NB4 (cell line): ENCODE measurements at regions not wholly inside any gene's neighbourhood (a gene's known extent, or its start where the extent isn't known, plus 50 kb on each side); places are given as distances from the start of the nearest gene placed in this dataset.

Experiments
- DNase-seq: peaks from one replicate; pipeline ENCODE4 v3.0.0; 2010; ENCODE audit warnings: low read depth
- H3K4me3 ChIP-seq: one replicate; pipeline ENCODE4 v1.5.1; 2011; ENCODE audit warnings: mild to moderate bottlenecking, low read depth, low read length, moderate library complexity
- MAX ChIP-seq: IDR thresholded peaks from 2 replicates; pipeline ENCODE4 v1.6.1; 2011; ENCODE audit warnings: low read depth, low read length
- MYC ChIP-seq: IDR thresholded peaks from 2 replicates; pipeline ENCODE4 v1.6.1; 2011; ENCODE audit warnings: low read depth, low read length
- POLR2A ChIP-seq: IDR thresholded peaks from 2 replicates; pipeline ENCODE4 v1.6.1; 2011; ENCODE audit warnings: mild to moderate bottlenecking; ENCODE audit not compliant: insufficient read length; ENCODE audit errors: extremely low read depth
- TF ChIP-seq, protein P1 (sequence below): IDR thresholded peaks from one replicate; pipeline ENCODE4 v1.5.1; 2012; ENCODE audit warnings: low read depth, low read length

DNA sequence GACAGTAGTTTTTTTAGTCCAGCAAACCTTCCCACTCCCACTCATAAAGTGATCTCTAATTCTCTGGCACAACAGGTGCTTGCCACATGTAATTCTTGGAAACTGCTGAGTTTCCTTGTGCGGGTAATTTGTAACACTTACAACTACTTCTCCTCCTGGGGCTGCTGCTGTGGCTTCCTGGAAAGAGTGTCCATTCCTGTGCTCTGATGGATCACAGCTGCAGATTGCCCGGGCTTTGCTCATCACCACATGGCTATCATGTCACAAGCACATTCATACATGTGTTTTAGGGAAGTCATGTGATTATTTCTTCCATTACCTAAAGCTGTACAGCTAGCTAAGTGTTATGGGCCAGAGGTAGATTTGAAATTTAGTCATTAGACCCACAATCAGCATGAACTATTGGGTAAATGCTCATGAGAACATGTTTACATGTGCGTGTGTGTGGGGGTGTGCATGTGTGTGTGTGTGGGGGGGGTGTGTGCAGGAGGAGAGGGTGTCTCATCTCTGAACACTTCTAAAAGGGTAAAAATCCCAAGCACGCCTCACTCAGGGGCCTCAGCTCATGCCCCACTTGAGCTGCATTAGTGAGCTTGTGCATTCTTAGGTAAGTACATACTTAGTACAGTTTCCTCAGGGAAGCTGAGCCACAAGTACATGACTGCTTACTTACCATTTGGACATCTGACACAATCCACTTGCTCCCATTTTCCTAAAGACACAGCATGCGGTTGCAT, 118.1 kb upstream of the CCDC112 start:
- DNase-seq, result no peak
- TF ChIP-seq POLR2A (no peak), MAX (0 out of 2 replicates have a peak, but pooled peaks have one; percentile 27)
- TF ChIP-seq, protein P1, sequence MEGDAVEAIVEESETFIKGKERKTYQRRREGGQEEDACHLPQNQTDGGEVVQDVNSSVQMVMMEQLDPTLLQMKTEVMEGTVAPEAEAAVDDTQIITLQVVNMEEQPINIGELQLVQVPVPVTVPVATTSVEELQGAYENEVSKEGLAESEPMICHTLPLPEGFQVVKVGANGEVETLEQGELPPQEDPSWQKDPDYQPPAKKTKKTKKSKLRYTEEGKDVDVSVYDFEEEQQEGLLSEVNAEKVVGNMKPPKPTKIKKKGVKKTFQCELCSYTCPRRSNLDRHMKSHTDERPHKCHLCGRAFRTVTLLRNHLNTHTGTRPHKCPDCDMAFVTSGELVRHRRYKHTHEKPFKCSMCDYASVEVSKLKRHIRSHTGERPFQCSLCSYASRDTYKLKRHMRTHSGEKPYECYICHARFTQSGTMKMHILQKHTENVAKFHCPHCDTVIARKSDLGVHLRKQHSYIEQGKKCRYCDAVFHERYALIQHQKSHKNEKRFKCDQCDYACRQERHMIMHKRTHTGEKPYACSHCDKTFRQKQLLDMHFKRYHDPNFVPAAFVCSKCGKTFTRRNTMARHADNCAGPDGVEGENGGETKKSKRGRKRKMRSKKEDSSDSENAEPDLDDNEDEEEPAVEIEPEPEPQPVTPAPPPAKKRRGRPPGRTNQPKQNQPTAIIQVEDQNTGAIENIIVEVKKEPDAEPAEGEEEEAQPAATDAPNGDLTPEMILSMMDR, result no peak
- H3K4me3 ChIP-seq, result no peak overlapping the region

DNA sequence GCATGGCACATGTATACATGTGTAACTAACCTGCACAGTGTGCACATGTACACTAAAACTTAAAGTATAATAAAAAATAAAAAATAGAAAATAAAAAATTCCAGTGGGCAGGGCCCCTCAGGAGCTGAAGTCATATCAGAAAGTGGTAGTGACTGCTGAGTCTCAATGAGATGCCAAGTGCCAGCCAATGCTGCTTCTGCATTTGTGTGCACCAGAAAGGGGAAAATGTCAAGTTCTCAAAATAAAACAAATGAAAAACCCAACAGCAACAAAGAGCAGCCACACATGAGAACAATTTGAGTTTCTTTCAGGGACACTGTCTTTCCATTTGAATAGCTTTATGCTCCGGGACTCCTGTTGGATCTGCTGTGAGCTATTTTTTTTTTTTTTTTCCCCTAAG, 117.2 kb upstream of the CCDC112 start:
- no peak for DNase-seq
- TF ChIP-seq MYC (no peak), POLR2A (no peak), MAX (no peak)
- TF ChIP-seq, protein P1, result no peak
- no peak overlapping the region for H3K4me3 ChIP-seq

DNA sequence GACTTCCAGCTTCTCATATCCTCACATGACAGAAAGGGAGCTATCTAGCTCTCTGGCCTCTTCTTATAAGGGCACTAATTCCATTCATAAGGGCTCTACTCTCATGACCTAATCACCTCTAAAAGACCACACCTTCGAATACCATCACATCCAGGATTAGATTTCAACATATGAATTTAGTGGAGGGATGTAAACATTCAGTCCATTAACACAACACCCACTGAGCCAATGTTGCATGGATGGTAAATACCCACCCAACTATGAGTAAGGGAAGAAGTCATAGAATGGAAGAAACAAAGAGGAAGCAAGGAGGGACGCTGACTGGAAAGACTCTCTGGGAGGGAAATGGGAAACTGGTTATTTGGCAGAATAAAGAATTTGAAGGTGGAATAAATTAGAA, 112.6 kb upstream of the CCDC112 start:
- TF ChIP-seq, protein P1, result no peak
- no peak for TF ChIP-seq MAX
- TF ChIP-seq MYC, result no peak
- no peak for TF ChIP-seq POLR2A
- no peak for DNase-seq
- H3K4me3 ChIP-seq, result no peak overlapping the region

GRCh38 chr5:115402822-115403577, 106.5 kb upstream of the CCDC112 start:
- DNase-seq, result no peak
- no peak overlapping the region for H3K4me3 ChIP-seq
- TF ChIP-seq, protein P1, result no peak
- TF ChIP-seq MAX, result no peak

GRCh38 chr5:115402092-115402491, 105.6 kb upstream of the CCDC112 start:
- TF ChIP-seq MAX (no peak), POLR2A (no peak)
- TF ChIP-seq, protein P1, result no peak
- no peak overlapping the region for H3K4me3 ChIP-seq
- DNase-seq, result no peak
